H9 (cell line): ENCODE measurements at regions not wholly inside any gene's neighbourhood (a gene's known extent, or its start where the extent isn't known, plus 50 kb on each side); places are given as distances from the start of the nearest gene placed in this dataset.

Source experiments
- DNase-seq: peaks from one replicate; pipeline ENCODE4 v3.0.0-alpha.2; 2017
- H2AFZ ChIP-seq: one replicate; pipeline ENCODE4 v1.6.1; 2013; ENCODE audit warnings: mild to moderate bottlenecking, low read length, control low read depth, moderate library complexity
- H2AK5ac ChIP-seq: 2 replicates; pipeline ENCODE4 v1.6.1; 2013; ENCODE audit warnings: low read length, control low read depth, mixed read lengths; ENCODE audit not compliant: insufficient read length
- H2BK120ac ChIP-seq: one replicate; pipeline ENCODE4 v1.6.1; 2013; ENCODE audit warnings: low read depth, mild to moderate bottlenecking, low read length, control low read depth, inconsistent platforms; ENCODE audit not compliant: poor library complexity, severe bottlenecking
- H2BK12ac ChIP-seq: 2 replicates; pipeline ENCODE4 v1.6.1; 2013; ENCODE audit warnings: low read length, control low read depth, mixed read lengths, low read depth; ENCODE audit not compliant: insufficient read length
- H2BK15ac ChIP-seq: 2 replicates; pipeline ENCODE4 v1.6.1; 2013; ENCODE audit warnings: low read depth, low read length, control low read depth
- H2BK20ac ChIP-seq: one replicate; pipeline ENCODE4 v1.6.1; 2013; ENCODE audit warnings: low read depth, mild to moderate bottlenecking, low read length, control low read depth, inconsistent platforms; ENCODE audit not compliant: poor library complexity, severe bottlenecking
- H2BK5ac ChIP-seq: 2 replicates; pipeline ENCODE4 v1.6.1; 2013; ENCODE audit warnings: low read length, control low read depth, mixed read lengths; ENCODE audit not compliant: insufficient read length
- H3K14ac ChIP-seq: 2 replicates; pipeline ENCODE4 v1.6.1; 2013; ENCODE audit warnings: low read length, control low read depth; ENCODE audit not compliant: insufficient read depth
- H3K18ac ChIP-seq: 2 replicates; pipeline ENCODE4 v1.6.1; 2013; ENCODE audit warnings: low read depth, mild to moderate bottlenecking, mixed read lengths, low read length, control low read depth; ENCODE audit not compliant: insufficient read length
- H3K23ac ChIP-seq: 2 replicates; pipeline ENCODE4 v1.6.1; 2013; ENCODE audit warnings: low read length, control low read depth, mixed read lengths, low read depth; ENCODE audit not compliant: insufficient read length
- H3K23me2 ChIP-seq: 2 replicates; pipeline ENCODE4 v1.6.1; 2013; ENCODE audit warnings: low read depth, mild to moderate bottlenecking, mixed read lengths, low read length, control low read depth; ENCODE audit not compliant: insufficient read length, poor library complexity, severe bottlenecking
- H3K27ac ChIP-seq: 2 replicates; pipeline ENCODE4 v1.5.1; 2013; ENCODE audit warnings: low read length, control low read depth, mixed read lengths, low read depth; ENCODE audit not compliant: insufficient read length
- H3K27me3 ChIP-seq: 2 replicates; pipeline ENCODE4 v1.6.1; 2013; ENCODE audit warnings: low read length, control low read depth, inconsistent platforms; ENCODE audit not compliant: insufficient read depth
- H3K4ac ChIP-seq: 2 replicates; pipeline ENCODE4 v1.6.1; 2013; ENCODE audit warnings: low read depth, mild to moderate bottlenecking, control low read depth, inconsistent platforms, low read length, moderate library complexity
- H3K4me1 ChIP-seq: 2 replicates; pipeline ENCODE4 v1.6.1; 2013; ENCODE audit warnings: low read length, control low read depth, inconsistent platforms; ENCODE audit not compliant: insufficient read depth
- H3K4me2 ChIP-seq: 2 replicates; pipeline ENCODE4 v1.6.1; 2013; ENCODE audit warnings: low read length, control low read depth, mixed read lengths; ENCODE audit not compliant: insufficient read length, insufficient read depth
- H3K56ac ChIP-seq: 2 replicates; pipeline ENCODE4 v1.6.1; 2013; ENCODE audit warnings: low read depth, mild to moderate bottlenecking, mixed read lengths, low read length, control low read depth; ENCODE audit not compliant: insufficient read length
- H3K79me1 ChIP-seq: 2 replicates; pipeline ENCODE4 v1.6.1; 2013; ENCODE audit warnings: low read depth, mild to moderate bottlenecking, moderate library complexity, low read length, control low read depth, inconsistent platforms; ENCODE audit not compliant: insufficient read depth, poor library complexity, severe bottlenecking
- H3K79me2 ChIP-seq: 2 replicates; pipeline ENCODE4 v1.6.1; 2013; ENCODE audit warnings: low read length, control low read depth, inconsistent platforms; ENCODE audit not compliant: insufficient read depth
- H3K9ac ChIP-seq: 2 replicates; pipeline ENCODE4 v1.6.1; 2013; ENCODE audit warnings: low read length, control low read depth, mixed read lengths; ENCODE audit not compliant: insufficient read length; ENCODE audit errors: extremely low read depth
- H3K9me3 ChIP-seq: one replicate; pipeline ENCODE4 v1.6.1; 2013; ENCODE audit warnings: low read depth, low read length, inconsistent platforms; ENCODE audit not compliant: control insufficient read depth
- H3T11ph ChIP-seq: one replicate; pipeline ENCODE4 v1.6.1; 2013; ENCODE audit warnings: mild to moderate bottlenecking, low read length, control low read depth, inconsistent platforms
- H4K20me1 ChIP-seq: one replicate; pipeline ENCODE4 v1.6.1; 2013; ENCODE audit not compliant: control insufficient read depth, insufficient read length, insufficient read depth
- H4K5ac ChIP-seq: 2 replicates; pipeline ENCODE4 v1.6.1; 2013; ENCODE audit warnings: low read depth, mild to moderate bottlenecking, mixed read lengths, low read length, control low read depth; ENCODE audit not compliant: insufficient read length
- H4K8ac ChIP-seq: replicated peaks from 2 replicates; pipeline ENCODE4 v1.6.1; 2013; ENCODE audit warnings: low read length, control low read depth, mixed read lengths, low read depth; ENCODE audit not compliant: insufficient read length
- H4K91ac ChIP-seq: 2 replicates; pipeline ENCODE4 v1.6.1; 2013; ENCODE audit warnings: low read depth, mild to moderate bottlenecking, moderate library complexity, mixed read lengths, low read length, control low read depth; ENCODE audit not compliant: insufficient read length
- H3K27ac Mint-ChIP-seq, 3 experiments: 2 replicates in 2 of 3; 3 replicates in 1 of 3; pipeline ENCODE4 v1.8.0; 2020 to 2021; ENCODE audit warnings: mixed read lengths in 3 of 3, mild to moderate bottlenecking in 1 of 3, moderate library complexity in 1 of 3
- H3K27me3 Mint-ChIP-seq: 2 replicates; pipeline ENCODE4 v1.8.0; 2021; ENCODE audit warnings: low read depth, mild to moderate bottlenecking, moderate library complexity, mixed read lengths
- H3K36me3 Mint-ChIP-seq, 3 experiments: 2 replicates in 2 of 3; 3 replicates in 1 of 3; pipeline ENCODE4 v1.8.0; 2020 to 2021; ENCODE audit warnings: low read depth in 3 of 3, mixed read lengths in 3 of 3; ENCODE audit not compliant: insufficient read depth in 1 of 3
- H3K4me1 Mint-ChIP-seq, 2 experiments: 2 replicates each; pipeline ENCODE4 v1.8.0; 2020; ENCODE audit warnings: mixed read lengths in 2 of 2
- H3K4me3 Mint-ChIP-seq, 2 experiments: 2 replicates in 1 of 2; 3 replicates in 1 of 2; pipeline ENCODE4 v1.8.0; 2020 to 2021; ENCODE audit warnings: mild to moderate bottlenecking in 2 of 2, mixed read lengths in 2 of 2, moderate library complexity in 1 of 2
- H3K9me3 Mint-ChIP-seq, 2 experiments: 2 replicates in 1 of 2; 3 replicates in 1 of 2; pipeline ENCODE4 v1.8.0; 2020; ENCODE audit warnings: mild to moderate bottlenecking in 2 of 2, mixed read lengths in 2 of 2, moderate library complexity in 1 of 2
- WGBS: extraction: QIAGEN DNeasy Blood & Tissue Kit; methylation state at CpG from one replicate; pipeline ENCODE4 v1.1.7; 2013; ENCODE audit warnings: missing lambda C conversion rate, low lambda C conversion rate, mixed read lengths; ENCODE audit not compliant: insufficient read length; ENCODE audit errors: extremely low coverage; 5-methylcytosine and 5-hydroxymethylcytosine counted together
- TF ChIP-seq, protein P1 (sequence below): fragments of 200-600 bp; sonication (generic); conservative IDR thresholded peaks from 3 replicates; pipeline ENCODE4 v1.8.0; 2021; ENCODE audit warnings: antibody characterized with exemption, mild to moderate bottlenecking

DNA sequence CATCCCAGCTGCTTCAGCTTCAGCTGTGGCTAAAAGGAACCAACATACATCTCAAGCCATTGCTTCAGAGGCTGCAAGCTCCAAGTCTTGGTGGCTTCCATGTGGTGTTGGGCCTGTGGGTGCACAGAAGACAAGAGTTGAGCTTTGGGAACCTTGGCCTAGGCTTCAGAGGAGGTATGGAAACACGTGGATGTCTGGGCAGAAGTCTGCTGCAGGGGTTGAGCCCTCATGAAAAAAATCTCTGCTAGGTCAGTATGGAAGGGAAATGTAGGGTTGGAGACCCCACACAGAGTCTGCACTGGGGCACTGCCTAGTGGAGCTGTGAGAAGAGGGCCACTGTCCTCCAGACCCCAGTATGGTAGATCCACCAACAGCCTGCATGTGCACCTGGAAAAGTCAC is 279.3 kb downstream of the MZT1 start:
- H3K9ac ChIP-seq, result no peak overlapping the region
- H2AFZ ChIP-seq, result no peak overlapping the region
- H2BK5ac ChIP-seq, result no peak overlapping the region
- H4K8ac ChIP-seq, result no peak overlapping the region
- no peaks in the 10 kb centered on the region for H3K79me1 ChIP-seq
- H3K18ac ChIP-seq, result no peak overlapping the region
- no peak overlapping the region for H3K27ac ChIP-seq
- Mint-ChIP-seq H3K9me3 (peaks cover 25 to 31% of the 10 kb centered on the region in 2 experiments), H3K4me1 (no peaks in the 10 kb centered on the region), H3K27me3 (no peaks in the 10 kb centered on the region; the same call in 1 of the 2 replicates), H3K36me3 (peaks cover 17 to 29% (median 18%) of the 10 kb centered on the region in 3 experiments), H3K4me3 (no peak overlapping the region), H3K27ac (no peak overlapping the region)
- no peak overlapping the region for H4K91ac ChIP-seq
- H3K4me2 ChIP-seq, result no peak overlapping the region
- no peaks in the 10 kb centered on the region for H3K9me3 ChIP-seq
- no peaks in the 10 kb centered on the region for H3K27me3 ChIP-seq
- no peak overlapping the region for H3K56ac ChIP-seq
- H3K23ac ChIP-seq, result no peak overlapping the region
- H2BK12ac ChIP-seq, result no peak overlapping the region
- TF ChIP-seq, protein P1, sequence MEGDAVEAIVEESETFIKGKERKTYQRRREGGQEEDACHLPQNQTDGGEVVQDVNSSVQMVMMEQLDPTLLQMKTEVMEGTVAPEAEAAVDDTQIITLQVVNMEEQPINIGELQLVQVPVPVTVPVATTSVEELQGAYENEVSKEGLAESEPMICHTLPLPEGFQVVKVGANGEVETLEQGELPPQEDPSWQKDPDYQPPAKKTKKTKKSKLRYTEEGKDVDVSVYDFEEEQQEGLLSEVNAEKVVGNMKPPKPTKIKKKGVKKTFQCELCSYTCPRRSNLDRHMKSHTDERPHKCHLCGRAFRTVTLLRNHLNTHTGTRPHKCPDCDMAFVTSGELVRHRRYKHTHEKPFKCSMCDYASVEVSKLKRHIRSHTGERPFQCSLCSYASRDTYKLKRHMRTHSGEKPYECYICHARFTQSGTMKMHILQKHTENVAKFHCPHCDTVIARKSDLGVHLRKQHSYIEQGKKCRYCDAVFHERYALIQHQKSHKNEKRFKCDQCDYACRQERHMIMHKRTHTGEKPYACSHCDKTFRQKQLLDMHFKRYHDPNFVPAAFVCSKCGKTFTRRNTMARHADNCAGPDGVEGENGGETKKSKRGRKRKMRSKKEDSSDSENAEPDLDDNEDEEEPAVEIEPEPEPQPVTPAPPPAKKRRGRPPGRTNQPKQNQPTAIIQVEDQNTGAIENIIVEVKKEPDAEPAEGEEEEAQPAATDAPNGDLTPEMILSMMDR, result no peak
- no peak overlapping the region for H2AK5ac ChIP-seq
- no peak overlapping the region for H2BK20ac ChIP-seq
- no peak overlapping the region for H3T11ph ChIP-seq
- H2BK15ac ChIP-seq, result no peak overlapping the region
- no peak overlapping the region for H2BK120ac ChIP-seq
- no peaks in the 10 kb centered on the region; the same call in 1 of the 2 replicates for H3K79me2 ChIP-seq
- no CpG with 5 or more reads among the region's 1 CpG for WGBS
- H4K20me1 ChIP-seq, result no peaks in the 10 kb centered on the region
- H3K4ac ChIP-seq, result no peak overlapping the region
- no peak overlapping the region for H4K5ac ChIP-seq
- no peak overlapping the region for H3K14ac ChIP-seq
- H3K4me1 ChIP-seq, result no peaks in the 10 kb centered on the region
- no peak for DNase-seq
- H3K23me2 ChIP-seq, result no peaks in the 10 kb centered on the region
